KBM-7 (cell line): ENCODE measurements at regions not wholly inside any gene's neighbourhood (a gene's known extent, or its start where the extent isn't known, plus 50 kb on each side); places are given as distances from the start of the nearest gene placed in this dataset.

Experiments
- DNase-seq: peaks from one replicate; pipeline ENCODE4 v3.0.0-alpha.2; 2015
- in situ Hi-C: fragments of 300-500 bp; cut with MboI; formaldehyde crosslinking; loops from 2 replicates; pipeline ENCODE4 v1.14.3; 2020; ENCODE audit warnings: low sequenced_read_pairs, low pct_unique_long_range_greater_than_20kb, mixed read lengths

DNA sequence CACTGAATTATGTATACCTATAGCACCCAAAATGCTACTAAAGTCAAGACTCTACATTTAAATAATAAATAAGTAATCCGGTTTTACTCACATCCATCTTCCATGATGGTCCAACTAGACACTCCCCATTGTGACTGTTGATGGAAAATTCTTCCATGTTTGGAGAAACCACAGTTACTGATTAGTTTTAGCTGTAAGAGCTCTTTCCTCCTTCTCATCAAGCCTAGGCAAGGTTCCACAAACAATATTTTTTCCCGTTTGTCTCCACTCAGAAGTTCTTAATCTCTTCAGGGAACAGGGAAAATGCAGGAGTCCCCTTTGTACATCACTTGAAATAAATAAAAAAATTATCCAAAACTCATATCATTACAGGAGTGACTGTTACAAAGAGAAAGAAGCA is 70.7 kb upstream of the EDNRB start:
- in situ Hi-C loops, result no loop called here
- DNase-seq, result no peak

DNA sequence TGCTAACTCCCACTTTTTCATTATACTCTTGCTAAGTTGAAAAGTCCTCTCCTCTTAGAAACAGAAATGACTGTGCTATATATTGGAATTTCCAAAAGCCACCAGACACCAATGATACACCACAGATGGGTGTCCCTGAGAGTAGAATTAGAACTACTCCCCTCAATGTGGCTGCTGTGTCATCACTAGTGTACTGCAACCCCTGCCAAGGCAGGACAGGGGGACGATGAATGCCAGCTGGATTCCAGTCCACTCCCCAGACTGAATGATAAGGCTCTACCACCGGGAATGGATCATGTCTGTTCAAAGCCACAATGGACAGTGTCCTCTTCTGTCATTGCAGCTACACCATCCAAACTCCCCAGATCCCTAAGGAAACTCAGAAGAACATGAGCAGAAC is 69.7 kb upstream of the EDNRB start:
- no peak for DNase-seq
- in situ Hi-C loops, result no loop called here

DNA sequence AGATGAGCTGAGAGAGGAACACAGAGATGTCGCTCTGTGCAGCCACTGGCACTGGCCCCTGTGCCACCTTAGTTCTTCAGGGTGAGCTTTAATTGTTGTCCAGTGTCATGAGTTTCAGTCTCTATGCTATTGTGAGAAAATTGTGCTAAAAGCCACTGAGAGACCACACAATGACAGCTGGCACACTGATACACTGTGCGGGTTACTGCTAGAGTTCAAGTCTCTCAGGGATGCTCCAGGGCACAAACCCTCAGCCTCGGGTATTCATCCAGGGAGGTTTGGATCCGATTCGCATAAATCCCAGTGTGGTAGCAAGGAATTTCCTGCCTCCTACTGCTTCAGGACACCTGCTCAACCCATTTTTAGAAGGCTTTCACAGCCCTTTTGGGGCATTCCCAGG is 68.1 kb upstream of the EDNRB start:
- in situ Hi-C loops, result no loop called here
- no peak for DNase-seq

DNA sequence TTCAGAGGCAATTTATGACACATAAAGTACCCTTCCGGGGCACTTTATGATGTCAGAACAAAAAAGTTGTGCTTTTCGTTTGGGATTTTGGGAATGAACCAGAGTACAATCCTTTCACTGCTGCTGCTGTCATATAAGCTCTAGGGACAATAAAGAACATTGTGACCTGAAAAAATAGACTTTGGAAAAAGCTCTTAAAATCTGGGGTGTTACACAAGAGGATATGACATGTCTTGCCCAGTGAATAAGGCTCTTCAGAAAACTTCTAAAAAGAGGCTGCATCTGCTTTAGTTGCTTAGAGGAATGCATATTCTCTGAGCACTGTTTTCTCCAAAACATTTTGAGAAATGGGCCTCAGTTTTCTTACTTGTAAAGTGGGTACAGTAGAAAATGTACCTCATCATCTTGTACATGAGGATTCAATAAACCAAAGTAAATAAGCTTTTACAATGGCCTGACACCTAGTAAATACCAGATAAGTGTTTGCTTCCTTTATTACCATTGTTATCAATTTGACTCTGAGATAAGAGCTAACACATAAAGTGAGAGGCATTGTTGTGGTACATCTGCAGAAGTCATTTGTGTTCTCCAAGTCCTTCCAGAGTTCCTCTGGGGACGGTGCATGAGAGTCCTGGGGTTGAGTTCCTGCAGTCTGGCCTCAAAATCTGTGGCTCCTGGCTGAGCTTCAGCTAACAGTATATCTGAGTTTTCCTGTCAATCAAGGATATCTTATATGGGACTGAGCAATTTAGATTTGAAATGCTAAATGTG is 67.4 kb upstream of the EDNRB start:
- in situ Hi-C loops, result no loop called here
- DNase-seq, result no peak

DNA sequence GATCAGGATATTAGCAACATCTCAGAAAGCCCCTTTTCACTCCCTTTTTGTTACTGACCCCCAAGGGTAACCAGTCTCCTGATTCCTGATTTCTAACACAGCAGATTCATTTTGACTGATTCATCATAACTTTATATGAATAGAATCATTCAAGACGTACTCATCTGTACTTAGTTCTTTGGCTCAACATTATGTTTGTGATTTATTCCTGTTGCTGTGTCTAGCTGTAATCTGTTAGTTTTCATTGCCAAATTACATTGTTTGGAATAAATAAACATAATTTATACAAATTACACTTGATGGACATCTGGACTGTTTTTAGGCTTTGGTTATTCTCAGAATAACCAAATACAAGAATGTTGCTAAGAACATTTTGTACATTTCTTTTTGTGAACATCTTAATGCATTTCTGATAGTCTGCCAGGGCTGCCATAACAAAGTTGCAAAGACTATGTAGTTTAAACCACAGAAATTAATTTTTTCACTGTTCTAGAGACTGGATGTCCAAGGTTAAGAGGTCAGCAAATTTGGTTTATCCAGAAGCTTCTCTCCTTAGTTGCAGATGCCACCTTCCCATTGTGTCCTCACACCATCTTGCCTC is 62.8 kb upstream of the EDNRB start:
- in situ Hi-C loops, result no loop called here
- no peak for DNase-seq

DNA sequence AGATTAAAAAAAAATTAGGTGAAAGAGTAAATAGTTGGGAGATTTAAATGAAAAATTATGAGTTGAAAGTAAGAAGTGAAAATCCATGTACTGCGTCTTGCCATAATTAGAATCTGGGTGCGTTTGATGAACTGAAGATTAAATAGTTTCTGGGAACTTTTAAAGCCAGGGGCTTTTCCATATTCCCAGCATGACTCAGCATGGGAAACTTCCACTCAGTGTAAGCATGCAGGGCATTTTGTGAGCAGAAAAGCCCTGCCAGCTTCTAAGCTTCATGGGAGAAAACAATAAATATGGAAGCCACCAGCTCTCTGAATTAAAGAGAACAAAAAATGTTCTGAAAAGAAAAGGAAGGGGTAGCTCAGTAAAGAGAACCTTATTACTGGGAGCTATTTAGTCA is 62.0 kb upstream of the EDNRB start:
- no peak for DNase-seq
- in situ Hi-C loops, result no loop called here

DNA sequence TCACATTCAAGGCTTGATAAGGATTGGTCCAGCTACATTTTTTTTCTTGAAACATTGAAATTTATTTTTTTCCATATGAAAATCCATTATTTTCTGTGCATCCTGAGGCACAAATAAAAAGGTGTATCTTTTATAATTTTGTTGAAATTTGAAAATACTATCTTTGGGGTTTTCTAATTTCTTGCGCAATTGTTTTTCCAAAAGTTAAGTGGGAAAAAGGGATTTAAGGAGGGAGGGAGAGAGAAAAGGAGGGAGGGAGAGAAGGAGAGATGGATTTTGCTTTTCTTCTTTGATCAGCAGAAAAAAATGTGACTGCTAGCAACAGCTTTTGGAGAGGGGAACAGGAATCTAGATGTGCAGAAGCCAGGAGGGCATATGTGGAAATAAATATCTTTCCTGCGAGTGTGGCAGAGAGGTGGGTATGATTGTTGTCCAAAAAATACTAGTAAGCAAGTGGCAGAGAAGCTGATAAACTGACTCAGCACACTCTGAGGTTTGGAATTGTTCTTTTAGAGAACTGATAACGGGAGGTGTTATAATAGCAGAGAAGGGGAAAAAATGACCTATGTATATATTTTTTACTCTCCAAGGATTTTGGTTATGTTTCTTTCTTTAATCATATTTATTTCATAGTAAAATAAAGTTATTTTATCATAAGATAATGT is 61.2 kb upstream of the EDNRB start:
- in situ Hi-C loops, result no loop called here
- no peak for DNase-seq

DNA sequence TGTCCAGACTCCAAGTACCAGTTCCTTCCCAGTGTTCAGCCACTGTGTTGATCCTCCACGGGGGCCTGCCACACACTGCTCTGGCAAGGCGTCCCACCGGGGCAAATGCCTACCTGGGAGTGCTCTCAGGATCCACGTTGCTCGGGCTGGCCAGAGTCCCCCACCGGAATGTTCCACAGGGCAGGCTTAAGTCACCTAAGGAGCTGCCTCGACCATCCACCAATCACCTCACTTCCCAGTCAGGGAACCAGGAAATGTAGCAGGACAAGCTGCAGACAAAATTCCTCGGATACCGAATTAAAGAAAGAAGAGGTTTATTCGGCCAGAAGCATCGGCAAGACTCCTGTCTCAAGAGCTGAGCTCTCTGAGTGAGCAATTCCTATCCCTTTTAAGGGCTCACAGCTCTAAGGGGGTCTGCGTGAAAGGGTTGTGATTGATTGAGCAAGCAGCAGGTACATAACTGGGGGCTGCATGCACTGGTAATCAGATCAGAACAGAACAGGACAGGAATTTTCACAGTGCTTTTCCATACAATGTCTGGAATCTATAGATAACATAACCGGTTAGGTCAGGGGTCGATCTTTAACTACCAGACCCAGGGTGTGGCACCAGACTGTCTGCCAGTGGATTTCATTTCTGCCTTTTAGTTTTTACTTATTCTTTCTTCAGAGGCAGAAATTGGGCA is 56.9 kb upstream of the EDNRB start:
- in situ Hi-C loops, result no loop called here
- DNase-seq, result no peak

DNA sequence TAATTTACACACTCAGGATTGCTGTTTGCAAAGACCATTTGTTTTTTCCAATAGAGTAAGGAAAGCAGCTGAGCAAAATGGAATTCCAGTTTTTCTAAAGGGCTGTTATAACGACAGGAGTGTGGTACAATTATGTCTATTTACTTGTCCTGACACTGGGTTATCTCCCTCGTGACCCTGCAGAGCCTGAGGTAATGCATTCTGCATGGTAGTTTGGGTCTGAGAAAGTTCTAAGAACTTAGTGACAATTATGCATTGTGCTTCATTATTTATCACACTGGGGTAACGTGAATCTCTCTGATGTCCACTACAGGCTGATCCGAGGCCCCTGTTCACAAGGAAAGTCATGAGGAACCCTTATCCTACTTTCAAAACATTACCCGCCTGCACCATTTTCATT is 50.7 kb upstream of the EDNRB start:
- no peak for DNase-seq
- in situ Hi-C loops, result no loop called here
